ENCODE measurements at regions not wholly inside any gene's neighbourhood (a gene's known extent, or its start where the extent isn't known, plus 50 kb on each side); places are given as distances from the start of the nearest gene placed in this dataset.

DNA sequence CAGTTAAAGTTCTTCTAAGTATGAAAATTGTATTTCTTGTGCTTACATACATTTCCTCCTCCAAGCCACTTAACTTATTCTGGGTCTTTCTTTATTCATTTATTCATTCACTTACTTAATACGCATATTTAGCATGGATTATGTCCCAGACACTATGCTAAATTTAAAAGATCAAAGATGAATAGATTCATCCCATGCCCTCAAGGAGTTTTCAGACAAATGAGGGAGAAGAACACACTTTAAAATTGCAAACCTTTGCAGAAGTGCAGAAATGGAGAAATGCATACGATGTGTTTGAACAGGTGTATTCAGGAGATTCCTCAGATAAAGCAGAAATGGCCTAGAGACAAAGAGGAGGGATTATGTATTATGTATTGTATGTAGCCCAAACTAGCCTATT, 298.7 kb upstream of the SOX11 start:
- H3K4me3 ChIP-seq (ENCODE audit: low read depth, low read length): no peak overlapping the region
- H3K4me2 ChIP-seq (ENCODE audit: low read length): no peak overlapping the region
- no peak overlapping the region for H2AFZ ChIP-seq
- H3K27me3 ChIP-seq (ENCODE audit: control insufficient read depth, insufficient read depth, low read length): no peaks in the 10 kb centered on the region
- H3K4me1 ChIP-seq: no peaks in the 10 kb centered on the region
- H3K36me3 ChIP-seq (ENCODE audit: control insufficient read depth, insufficient read depth, low read length): no peaks in the 10 kb centered on the region
- H3K27ac ChIP-seq: no peak overlapping the region
- no peaks in the 10 kb centered on the region for H3K9me3 ChIP-seq (ENCODE audit: control insufficient read depth, low read length)
- H3K79me2 ChIP-seq: no peaks in the 10 kb centered on the region
- H3K9ac ChIP-seq: no peak overlapping the region
- TF ChIP-seq, protein P1, sequence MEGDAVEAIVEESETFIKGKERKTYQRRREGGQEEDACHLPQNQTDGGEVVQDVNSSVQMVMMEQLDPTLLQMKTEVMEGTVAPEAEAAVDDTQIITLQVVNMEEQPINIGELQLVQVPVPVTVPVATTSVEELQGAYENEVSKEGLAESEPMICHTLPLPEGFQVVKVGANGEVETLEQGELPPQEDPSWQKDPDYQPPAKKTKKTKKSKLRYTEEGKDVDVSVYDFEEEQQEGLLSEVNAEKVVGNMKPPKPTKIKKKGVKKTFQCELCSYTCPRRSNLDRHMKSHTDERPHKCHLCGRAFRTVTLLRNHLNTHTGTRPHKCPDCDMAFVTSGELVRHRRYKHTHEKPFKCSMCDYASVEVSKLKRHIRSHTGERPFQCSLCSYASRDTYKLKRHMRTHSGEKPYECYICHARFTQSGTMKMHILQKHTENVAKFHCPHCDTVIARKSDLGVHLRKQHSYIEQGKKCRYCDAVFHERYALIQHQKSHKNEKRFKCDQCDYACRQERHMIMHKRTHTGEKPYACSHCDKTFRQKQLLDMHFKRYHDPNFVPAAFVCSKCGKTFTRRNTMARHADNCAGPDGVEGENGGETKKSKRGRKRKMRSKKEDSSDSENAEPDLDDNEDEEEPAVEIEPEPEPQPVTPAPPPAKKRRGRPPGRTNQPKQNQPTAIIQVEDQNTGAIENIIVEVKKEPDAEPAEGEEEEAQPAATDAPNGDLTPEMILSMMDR (IDR thresholded peaks at IDR 0.05): no peak

DNA sequence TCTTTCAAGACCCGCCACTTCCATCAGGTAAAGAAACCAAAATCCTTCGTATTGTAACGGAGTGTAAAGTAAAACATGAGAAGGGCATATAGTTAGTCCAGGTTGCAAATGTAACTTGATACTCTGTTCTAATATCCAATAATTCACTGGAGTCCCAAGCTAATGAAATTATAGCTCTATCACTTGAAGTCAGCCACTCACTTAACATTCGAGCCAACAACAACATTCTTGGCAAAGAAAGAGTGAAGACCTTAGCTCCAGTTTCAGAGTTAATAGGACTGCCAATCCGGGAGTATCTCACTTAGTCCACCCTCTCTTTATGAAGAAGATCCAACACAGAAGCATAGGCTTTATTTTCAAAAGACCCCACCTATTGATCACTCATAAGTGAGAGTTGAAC, 298.0 kb upstream of the SOX11 start:
- Histone ChIP-seq H3K36me3 (ENCODE audit: control insufficient read depth, insufficient read depth, low read length) (no peaks in the 10 kb centered on the region), H3K79me2 (no peaks in the 10 kb centered on the region), H3K27ac (no peak overlapping the region), H3K9ac (no peak overlapping the region), H3K4me3 (ENCODE audit: low read depth, low read length) (no peak overlapping the region), H3K9me3 (ENCODE audit: control insufficient read depth, low read length) (no peaks in the 10 kb centered on the region), H3K4me1 (no peaks in the 10 kb centered on the region), H3K4me2 (ENCODE audit: low read length) (no peak overlapping the region), H2AFZ (no peak overlapping the region), H3K27me3 (ENCODE audit: control insufficient read depth, insufficient read depth, low read length) (no peaks in the 10 kb centered on the region)
- TF ChIP-seq, protein P1 (IDR thresholded peaks at IDR 0.05): no peak

DNA sequence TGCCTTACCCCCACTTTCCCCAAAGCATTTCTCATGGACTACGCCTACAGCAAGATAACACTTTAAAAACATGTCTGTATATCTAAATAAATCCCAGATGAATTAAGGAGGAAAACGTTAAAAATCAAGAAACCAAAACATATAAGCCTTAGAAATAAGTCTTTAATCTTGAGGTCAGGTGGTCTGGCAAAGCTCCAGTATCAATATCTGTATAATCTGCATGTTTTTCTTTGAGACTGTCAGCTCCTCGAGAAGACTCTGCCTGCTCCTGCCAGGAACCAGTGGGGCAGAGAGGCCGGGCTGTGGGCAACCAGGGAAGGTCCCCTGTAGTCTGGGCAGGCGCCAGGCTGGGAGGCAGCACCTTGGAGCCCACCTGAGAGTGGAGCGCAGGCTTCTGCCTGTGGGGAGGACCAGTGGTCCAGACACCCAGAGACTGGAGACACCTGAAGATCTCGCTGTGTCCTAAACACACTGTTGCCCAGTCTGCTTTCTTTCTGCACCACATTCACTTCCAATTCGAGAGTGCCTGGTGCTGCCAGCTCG, 291.0 kb upstream of the SOX11 start:
- TF ChIP-seq, protein P1 (IDR thresholded peaks at IDR 0.05): no peak
- Histone ChIP-seq H2AFZ (no peak overlapping the region), H3K36me3 (ENCODE audit: control insufficient read depth, insufficient read depth, low read length) (no peaks in the 10 kb centered on the region), H3K79me2 (no peaks in the 10 kb centered on the region), H3K4me1 (no peaks in the 10 kb centered on the region), H3K27ac (no peak overlapping the region), H3K4me3 (ENCODE audit: low read depth, low read length) (no peak overlapping the region), H3K9me3 (ENCODE audit: control insufficient read depth, low read length) (no peaks in the 10 kb centered on the region), H3K9ac (no peak overlapping the region), H3K27me3 (ENCODE audit: control insufficient read depth, insufficient read depth, low read length) (no peaks in the 10 kb centered on the region), H3K4me2 (ENCODE audit: low read length) (no peak overlapping the region)

DNA sequence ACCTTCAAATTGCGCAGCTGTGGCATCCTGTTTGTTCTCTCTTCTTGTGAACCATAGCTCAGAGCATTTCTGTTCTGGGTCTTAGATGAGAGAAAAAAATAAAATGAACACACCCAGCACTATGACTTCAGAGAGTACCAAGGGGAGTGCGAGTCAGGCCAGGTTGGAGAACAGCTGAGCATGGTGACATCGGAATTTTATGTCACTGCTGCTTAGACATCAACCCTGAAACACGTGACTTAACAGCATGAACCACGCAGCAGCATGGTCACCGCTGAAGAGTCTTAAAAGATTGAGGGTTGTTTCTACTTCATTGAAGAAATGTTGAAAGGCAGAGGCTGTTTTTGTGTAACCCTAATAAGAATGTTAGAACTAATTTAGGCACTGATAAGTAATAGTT, 288.8 kb upstream of the SOX11 start:
- Histone ChIP-seq H3K9me3 (ENCODE audit: control insufficient read depth, low read length) (no peaks in the 10 kb centered on the region), H3K27ac (no peak overlapping the region), H3K36me3 (ENCODE audit: control insufficient read depth, insufficient read depth, low read length) (no peaks in the 10 kb centered on the region), H3K4me3 (ENCODE audit: low read depth, low read length) (no peak overlapping the region), H3K4me2 (ENCODE audit: low read length) (no peak overlapping the region), H3K4me1 (no peaks in the 10 kb centered on the region), H3K9ac (no peak overlapping the region), H3K79me2 (no peaks in the 10 kb centered on the region), H2AFZ (no peak overlapping the region), H3K27me3 (ENCODE audit: control insufficient read depth, insufficient read depth, low read length) (no peaks in the 10 kb centered on the region)
- TF ChIP-seq, protein P1 (IDR thresholded peaks at IDR 0.05): no peak

DNA sequence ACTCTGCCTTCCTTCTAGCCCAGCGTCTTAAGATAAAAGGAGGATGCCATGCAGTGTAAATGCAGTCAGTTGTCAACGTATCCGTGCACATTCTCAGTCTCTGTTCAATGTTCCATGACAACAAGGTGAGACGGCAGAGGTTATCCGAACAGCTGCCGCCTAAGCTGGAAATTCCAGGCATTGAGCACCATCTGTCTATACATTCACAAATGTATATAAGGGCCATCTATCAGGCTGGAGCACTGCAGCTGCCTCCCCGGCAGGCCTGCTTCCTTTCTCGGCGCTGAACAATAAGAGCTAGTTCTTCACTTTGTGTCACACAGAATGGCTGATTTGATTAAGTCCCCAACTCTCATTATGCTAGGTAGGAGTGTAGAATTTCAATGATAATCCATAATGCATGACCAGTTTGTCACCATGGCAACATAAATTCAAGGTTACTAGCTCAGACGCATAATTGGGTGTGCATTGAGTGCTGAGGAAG, 282.2 kb upstream of the SOX11 start:
- H3K36me3 ChIP-seq (ENCODE audit: control insufficient read depth, insufficient read depth, low read length): no peaks in the 10 kb centered on the region
- TF ChIP-seq, protein P1 (IDR thresholded peaks at IDR 0.05): no peak
- no peak overlapping the region for H3K9ac ChIP-seq
- no peak overlapping the region for H3K4me3 ChIP-seq (ENCODE audit: low read depth, low read length)
- no peak overlapping the region for H2AFZ ChIP-seq
- H3K27me3 ChIP-seq (ENCODE audit: control insufficient read depth, insufficient read depth, low read length): no peaks in the 10 kb centered on the region
- H3K27ac ChIP-seq: no peak overlapping the region
- H3K4me2 ChIP-seq (ENCODE audit: low read length): no peak overlapping the region
- H3K9me3 ChIP-seq (ENCODE audit: control insufficient read depth, low read length): no peaks in the 10 kb centered on the region
- H3K4me1 ChIP-seq: no peaks in the 10 kb centered on the region
- no peaks in the 10 kb centered on the region for H3K79me2 ChIP-seq

Measured in parathyroid adenoma (tissue), 2 donors.